OCI-LY7 (cell line): ENCODE measurements at regions not wholly inside any gene's neighbourhood (a gene's known extent, or its start where the extent isn't known, plus 50 kb on each side); places are given as distances from the start of the nearest gene placed in this dataset.

ENCODE experiments used
- CTCF ChIP-seq: fragments of 200-600 bp; sonication (generic); conservative IDR thresholded peaks from 2 replicates; pipeline ENCODE4 v1.5.1; 2014; ENCODE audit warnings: mild to moderate bottlenecking, antibody characterized with exemption, low read length, moderate library complexity, mixed read lengths
- EZH2phosphoT487 ChIP-seq: fragments of 200-600 bp; sonication (generic); IDR thresholded peaks from 2 replicates; pipeline ENCODE4 v1.6.1; 2018; ENCODE audit warnings: low read depth, borderline replicate concordance, mild to moderate bottlenecking, mixed run types, antibody characterized with exemption, low read length, moderate library complexity, mixed read lengths

GRCh38 chr1:172719066-172719627 is 60.2 kb downstream of the FASLG start:
- no peak for TF ChIP-seq EZH2phosphoT487
- TF ChIP-seq CTCF = no peak
